Body of pancreas (tissue), 4 donors: ENCODE measurements at regions not wholly inside any gene's neighbourhood (a gene's known extent, or its start where the extent isn't known, plus 50 kb on each side); places are given as distances from the start of the nearest gene placed in this dataset.

Experiments
- ATAC-seq: fragments of 150-250 bp; one replicate; pipeline ENCODE4 v1.9.1; 2016
- DNase-seq, 4 donors: peaks; one replicate each; pipeline ENCODE4 v3.0.0-alpha.2; 2019
- H3K27ac ChIP-seq, 4 donors: fragments of 200-600 bp; sonication (generic); 1 replicate in 3 of 4; 2 replicates in 1 of 4; pipeline versions ENCODE4 v1.5.1 to v1.6.1; 2016 to 2019; ENCODE audit warnings: mild to moderate bottlenecking in 1 of 4, mixed read lengths in 1 of 4, moderate library complexity in 1 of 4
- H3K27me3 ChIP-seq, 2 donors: fragments of 200-600 bp; sonication (generic); one replicate each; pipeline ENCODE4 v1.6.0; 2016; ENCODE audit warnings: mild to moderate bottlenecking in 1 of 2
- H3K36me3 ChIP-seq, 2 donors: fragments of 200-600 bp; sonication (generic); replicated peaks in 1 of 2; 2 replicates each; pipeline ENCODE4 v1.5.1; 2016; ENCODE audit warnings: low read depth in 2 of 2; ENCODE audit not compliant: insufficient read depth in 1 of 2
- H3K4me1 ChIP-seq: fragments of 200-600 bp; sonication (generic); one replicate; pipeline ENCODE4 v1.6.0; 2016
- H3K4me3 ChIP-seq, 2 donors: fragments of 200-600 bp; sonication (generic); 1 replicate in 1 of 2; 2 replicates in 1 of 2; pipeline ENCODE4 v1.5.1; 2016 to 2019
- H3K9me3 ChIP-seq, 3 donors: fragments of 200-600 bp; sonication (generic); 1 replicate in 2 of 3; 2 replicates in 1 of 3; pipeline ENCODE4 v1.5.1; 2016
- POLR2A ChIP-seq, 3 donors: fragments of 450-650 bp; IDR thresholded peaks; one replicate each; pipeline ENCODE4 v1.6.1; 2016; ENCODE audit warnings: antibody characterized with exemption in 3 of 3, mild to moderate bottlenecking in 2 of 3
- WGBS, 2 donors: methylation state at CpG; one replicate each; pipeline ENCODE4 v1.1.5; 2017; 5-methylcytosine and 5-hydroxymethylcytosine counted together
- intact Hi-C: fragments of 100-400 bp; cut with DNase I; formaldehyde crosslinking; loops from one replicate; pipeline ENCODE4 v1.15.1; 2023
- TF ChIP-seq, protein P1 (sequence below), 7 experiments: fragments of 450-650 bp in 4 of 7; fragments of 200-600 bp in 3 of 7; sonication (generic) in 3 of 7; IDR thresholded peaks; one replicate each; pipeline ENCODE4 v1.5.1; 2016 to 2019; ENCODE audit warnings: antibody characterized with exemption in 7 of 7

DNA sequence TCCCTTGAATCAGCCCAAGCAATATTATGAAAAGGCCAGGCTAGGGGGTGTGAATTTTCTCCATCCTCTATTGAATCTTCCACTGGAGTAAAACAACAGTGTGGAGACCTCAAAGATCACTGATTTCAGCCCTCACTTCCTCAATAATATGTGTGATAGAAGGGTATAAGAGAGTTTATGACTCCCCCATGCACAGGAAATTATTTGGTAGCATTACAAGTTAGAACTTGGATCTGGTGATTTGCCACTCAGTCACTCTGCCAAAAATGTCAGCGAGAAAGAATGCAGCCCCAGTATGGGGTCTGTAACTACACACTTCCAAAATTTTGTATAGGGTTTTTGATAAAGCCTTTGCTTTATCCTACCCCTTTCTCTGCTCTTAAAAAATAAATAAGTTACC lies 81.0 kb upstream of the KCNMB2 start:
- TF ChIP-seq, protein P1, sequence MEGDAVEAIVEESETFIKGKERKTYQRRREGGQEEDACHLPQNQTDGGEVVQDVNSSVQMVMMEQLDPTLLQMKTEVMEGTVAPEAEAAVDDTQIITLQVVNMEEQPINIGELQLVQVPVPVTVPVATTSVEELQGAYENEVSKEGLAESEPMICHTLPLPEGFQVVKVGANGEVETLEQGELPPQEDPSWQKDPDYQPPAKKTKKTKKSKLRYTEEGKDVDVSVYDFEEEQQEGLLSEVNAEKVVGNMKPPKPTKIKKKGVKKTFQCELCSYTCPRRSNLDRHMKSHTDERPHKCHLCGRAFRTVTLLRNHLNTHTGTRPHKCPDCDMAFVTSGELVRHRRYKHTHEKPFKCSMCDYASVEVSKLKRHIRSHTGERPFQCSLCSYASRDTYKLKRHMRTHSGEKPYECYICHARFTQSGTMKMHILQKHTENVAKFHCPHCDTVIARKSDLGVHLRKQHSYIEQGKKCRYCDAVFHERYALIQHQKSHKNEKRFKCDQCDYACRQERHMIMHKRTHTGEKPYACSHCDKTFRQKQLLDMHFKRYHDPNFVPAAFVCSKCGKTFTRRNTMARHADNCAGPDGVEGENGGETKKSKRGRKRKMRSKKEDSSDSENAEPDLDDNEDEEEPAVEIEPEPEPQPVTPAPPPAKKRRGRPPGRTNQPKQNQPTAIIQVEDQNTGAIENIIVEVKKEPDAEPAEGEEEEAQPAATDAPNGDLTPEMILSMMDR (IDR thresholded peaks at IDR 0.05), result no peak
- Histone ChIP-seq H3K4me3 (no peak overlapping the region), H3K36me3 (no peaks in the 10 kb centered on the region), H3K9me3 (no peaks in the 10 kb centered on the region), H3K27me3 (no peaks in the 10 kb centered on the region), H3K27ac (no peak overlapping the region), H3K4me1 (no peaks in the 10 kb centered on the region)
- intact Hi-C loops, result no loop called here
- 81 to 90% methylated on average over 1 of the region's 1 CpG for WGBS, 2 donors
- ATAC-seq, result no peak
- no peak for DNase-seq

DNA sequence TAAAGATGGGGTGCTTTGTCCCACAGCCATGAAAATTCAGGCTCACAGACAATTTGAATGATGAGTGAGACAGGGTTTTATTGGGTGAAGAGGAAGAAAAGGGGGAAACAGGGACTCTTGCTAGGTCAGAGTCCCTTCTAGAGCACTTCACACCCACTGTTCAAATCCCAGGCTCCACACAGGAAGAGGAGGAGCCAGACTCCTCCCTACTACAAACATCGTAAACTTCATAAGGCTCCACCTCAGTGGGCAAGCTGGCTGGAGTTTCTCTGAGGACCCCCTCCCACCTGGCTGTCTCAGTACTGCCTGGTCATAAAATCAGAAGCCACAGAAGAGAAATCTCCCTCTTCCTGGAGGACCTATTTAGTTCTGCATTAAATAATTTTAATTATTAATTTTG lies 80.3 kb upstream of the KCNMB2 start:
- no peak for DNase-seq
- H3K4me1 ChIP-seq, result no peaks in the 10 kb centered on the region
- no peaks in the 10 kb centered on the region for H3K27me3 ChIP-seq
- WGBS, 2 donors, result 76 to 96% methylated on average over 1 of the region's 1 CpG
- no peak overlapping the region for H3K4me3 ChIP-seq
- H3K27ac ChIP-seq, result no peak overlapping the region
- intact Hi-C loops, result no loop called here
- H3K36me3 ChIP-seq, result no peaks in the 10 kb centered on the region
- H3K9me3 ChIP-seq, result no peaks in the 10 kb centered on the region
- no peak for ATAC-seq
- no peak for TF ChIP-seq POLR2A (IDR thresholded peaks at IDR 0.05)
- TF ChIP-seq, protein P1 (IDR thresholded peaks at IDR 0.05), result no peak

DNA sequence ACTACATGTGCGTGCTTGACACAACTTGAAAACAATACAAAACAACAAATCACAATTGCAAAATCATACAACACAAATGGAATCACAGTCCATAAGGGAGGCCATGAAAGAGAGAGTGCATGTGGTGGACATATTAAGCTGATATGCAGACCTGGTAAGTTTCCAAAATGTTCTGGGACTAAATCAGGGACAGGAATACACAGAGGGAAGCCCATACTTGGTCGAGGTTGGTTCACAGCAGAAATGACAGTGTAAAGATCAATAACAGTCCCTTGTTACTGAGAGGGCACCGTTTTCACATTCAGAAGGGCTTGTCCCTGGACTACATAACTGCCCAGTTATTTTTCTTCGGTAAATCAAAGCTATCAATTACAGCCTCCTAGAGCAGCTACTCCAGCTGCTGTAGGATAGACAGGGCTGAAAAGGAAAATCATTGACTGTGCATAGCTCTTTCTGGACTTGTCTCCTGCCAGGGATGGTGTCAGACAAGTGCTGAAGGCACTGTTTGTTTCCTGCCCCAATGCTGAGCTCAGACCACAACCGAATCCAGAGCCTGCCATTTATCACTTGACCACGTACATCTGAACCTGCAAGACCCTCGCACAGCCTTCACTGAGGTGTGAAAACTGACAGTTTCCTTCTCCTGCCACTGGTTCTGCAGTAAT lies 79.5 kb upstream of the KCNMB2 start:
- Histone ChIP-seq H3K4me3 (no peak overlapping the region), H3K36me3 (no peaks in the 10 kb centered on the region), H3K9me3 (no peaks in the 10 kb centered on the region), H3K4me1 (no peaks in the 10 kb centered on the region), H3K27me3 (no peaks in the 10 kb centered on the region), H3K27ac (no peak overlapping the region)
- 48 to 49% methylated on average over 7 of the region's 7 CpGs for WGBS, 2 donors
- ATAC-seq (no peak), DNase-seq (no peak)
- TF ChIP-seq, protein P1 (IDR thresholded peaks at IDR 0.05), result no peak
- TF ChIP-seq POLR2A (IDR thresholded peaks at IDR 0.05), result no peak
- intact Hi-C loops, result no loop called here

DNA sequence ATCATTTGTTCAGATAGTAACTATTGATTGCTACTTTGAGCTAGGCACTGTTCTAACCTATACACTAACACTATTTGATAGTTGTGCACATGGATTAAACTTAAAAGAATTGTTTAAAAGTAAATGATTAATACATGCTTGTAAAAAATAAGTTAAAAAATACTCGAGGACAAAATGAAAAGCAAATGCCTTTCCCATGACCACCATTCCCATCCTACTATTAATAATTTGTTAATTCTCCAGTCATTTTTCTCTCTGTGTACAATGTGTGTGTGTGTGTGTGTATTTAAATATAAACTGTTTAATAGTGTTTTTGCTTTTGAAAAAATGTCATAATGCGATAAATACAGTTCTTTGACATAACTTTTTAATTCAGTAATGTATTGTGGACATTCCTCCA lies 78.7 kb upstream of the KCNMB2 start:
- TF ChIP-seq, protein P1 (IDR thresholded peaks at IDR 0.05), result no peak
- TF ChIP-seq POLR2A (IDR thresholded peaks at IDR 0.05), result no peak
- H3K27ac ChIP-seq, result no peak overlapping the region
- DNase-seq (no peak), ATAC-seq (no peak)
- no peak overlapping the region for H3K4me3 ChIP-seq
- H3K4me1 ChIP-seq, result no peaks in the 10 kb centered on the region
- intact Hi-C loops, result no loop called here
- no peaks in the 10 kb centered on the region for H3K36me3 ChIP-seq
- 51 to 56% methylated on average over 2 of the region's 2 CpGs for WGBS, 2 donors
- no peaks in the 10 kb centered on the region for H3K9me3 ChIP-seq
- H3K27me3 ChIP-seq, result no peaks in the 10 kb centered on the region

DNA sequence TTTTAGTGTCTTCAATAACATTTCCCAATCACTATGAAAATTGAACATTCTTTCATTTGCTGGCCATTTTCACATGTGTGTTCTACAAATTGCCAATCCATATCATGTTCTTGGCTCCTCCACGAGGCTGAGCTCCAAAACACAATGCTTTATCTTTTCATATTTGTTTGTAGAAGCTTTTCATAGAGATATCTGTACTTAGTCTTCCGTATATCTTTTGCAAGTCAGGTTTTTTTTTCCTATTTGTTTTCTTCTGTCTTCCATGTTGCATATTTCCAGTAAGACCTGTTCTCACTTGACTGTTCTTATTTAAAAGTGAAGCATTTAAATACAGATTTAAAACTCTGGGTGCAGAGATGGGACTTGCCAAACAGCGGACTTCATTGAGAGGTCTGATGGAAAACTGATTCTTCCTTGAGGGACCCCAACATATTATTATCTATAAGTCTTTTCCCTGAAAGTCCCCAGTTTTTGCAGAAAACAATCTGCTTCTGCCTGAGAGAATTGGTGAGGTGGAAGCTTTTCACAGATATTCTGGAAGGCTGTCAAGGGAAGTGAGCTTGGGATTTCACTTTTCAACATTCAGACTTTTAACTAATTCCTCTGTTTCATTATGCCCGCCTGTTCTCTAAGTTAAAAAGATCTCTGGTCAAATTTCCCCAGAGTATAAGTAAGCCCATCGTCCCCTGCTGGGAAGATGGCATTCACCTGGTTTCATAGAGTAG lies 77.8 kb upstream of the KCNMB2 start:
- no peaks in the 10 kb centered on the region for H3K4me1 ChIP-seq
- TF ChIP-seq POLR2A (IDR thresholded peaks at IDR 0.05), result no peak
- TF ChIP-seq, protein P1 (IDR thresholded peaks at IDR 0.05), result no peak
- H3K27ac ChIP-seq, result no peak overlapping the region
- H3K36me3 ChIP-seq, result no peaks in the 10 kb centered on the region
- no peaks in the 10 kb centered on the region for H3K27me3 ChIP-seq
- intact Hi-C loops, result no loop called here
- ATAC-seq (no peak), DNase-seq (no peak)
- WGBS, 2 donors, result 58 to 62% methylated on average over 5 of the region's 5 CpGs
- no peak overlapping the region for H3K4me3 ChIP-seq
- H3K9me3 ChIP-seq, result no peaks in the 10 kb centered on the region
